OCI-LY1 (cell line): ENCODE measurements at regions not wholly inside any gene's neighbourhood (a gene's known extent, or its start where the extent isn't known, plus 50 kb on each side); places are given as distances from the start of the nearest gene placed in this dataset.

Experiments used
- EZH2 ChIP-seq: fragments of 200-600 bp; sonication (generic), shearing (Covaris generic); IDR thresholded peaks from 2 replicates; pipeline ENCODE4 v1.8.0; 2017; ENCODE audit warnings: borderline replicate concordance, mixed run types, mild to moderate bottlenecking, antibody characterized with exemption, low read length, moderate library complexity, mixed read lengths
- TF ChIP-seq, protein P1 (sequence below): fragments of 200-600 bp; sonication (generic), shearing (Covaris generic); IDR thresholded peaks from 2 replicates; pipeline ENCODE4 v1.5.1; 2017; ENCODE audit warnings: mild to moderate bottlenecking, antibody characterized with exemption, low read length, moderate library complexity, mixed read lengths

DNA sequence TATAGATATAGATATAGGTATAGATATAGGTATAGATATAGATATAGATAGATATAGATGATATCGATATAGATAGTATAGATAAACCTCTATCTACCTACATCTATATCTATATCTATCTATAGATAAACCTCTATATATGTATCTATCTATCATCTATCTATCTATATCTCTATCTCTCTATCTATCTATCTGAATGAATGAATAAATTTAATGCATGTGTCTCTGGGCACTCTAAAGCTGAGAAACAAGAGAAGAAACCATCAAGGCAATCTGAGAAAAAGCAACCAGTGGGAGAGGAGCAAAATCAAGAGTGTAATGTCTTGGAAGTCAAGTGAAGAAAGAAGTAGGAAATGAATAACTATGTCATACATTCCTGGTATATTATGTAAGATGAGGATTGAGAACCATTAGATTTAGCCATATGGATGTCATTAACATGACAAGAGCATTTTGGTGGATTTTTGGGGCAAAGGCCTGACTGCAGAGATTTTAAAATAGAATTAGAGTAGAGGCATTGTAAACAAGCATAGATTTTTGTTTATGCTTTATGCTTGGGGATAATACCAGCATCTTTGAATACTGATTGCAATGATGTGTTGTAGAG, 1262.7 kb upstream of the MIR17HG start:
- TF ChIP-seq, protein P1, sequence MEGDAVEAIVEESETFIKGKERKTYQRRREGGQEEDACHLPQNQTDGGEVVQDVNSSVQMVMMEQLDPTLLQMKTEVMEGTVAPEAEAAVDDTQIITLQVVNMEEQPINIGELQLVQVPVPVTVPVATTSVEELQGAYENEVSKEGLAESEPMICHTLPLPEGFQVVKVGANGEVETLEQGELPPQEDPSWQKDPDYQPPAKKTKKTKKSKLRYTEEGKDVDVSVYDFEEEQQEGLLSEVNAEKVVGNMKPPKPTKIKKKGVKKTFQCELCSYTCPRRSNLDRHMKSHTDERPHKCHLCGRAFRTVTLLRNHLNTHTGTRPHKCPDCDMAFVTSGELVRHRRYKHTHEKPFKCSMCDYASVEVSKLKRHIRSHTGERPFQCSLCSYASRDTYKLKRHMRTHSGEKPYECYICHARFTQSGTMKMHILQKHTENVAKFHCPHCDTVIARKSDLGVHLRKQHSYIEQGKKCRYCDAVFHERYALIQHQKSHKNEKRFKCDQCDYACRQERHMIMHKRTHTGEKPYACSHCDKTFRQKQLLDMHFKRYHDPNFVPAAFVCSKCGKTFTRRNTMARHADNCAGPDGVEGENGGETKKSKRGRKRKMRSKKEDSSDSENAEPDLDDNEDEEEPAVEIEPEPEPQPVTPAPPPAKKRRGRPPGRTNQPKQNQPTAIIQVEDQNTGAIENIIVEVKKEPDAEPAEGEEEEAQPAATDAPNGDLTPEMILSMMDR: no peak
- TF ChIP-seq EZH2: no peak
